WTC11 (cell line): ENCODE measurements at regions not wholly inside any gene's neighbourhood (a gene's known extent, or its start where the extent isn't known, plus 50 kb on each side); places are given as distances from the start of the nearest gene placed in this dataset.

ENCODE experiments used
- ATF6 ChIP-seq: sonication (generic); formaldehyde crosslinking; IDR thresholded peaks from 2 replicates; pipeline ENCODE4 v1.8.1; 2023; ENCODE audit warnings: mild to moderate bottlenecking, missing genetic modification reagents
- CTCF ChIP-seq: fragments of 200-600 bp; IDR thresholded peaks from 2 replicates; pipeline ENCODE4 v1.8.0; 2022; ENCODE audit warnings: antibody characterized with exemption
- NR2C2 ChIP-seq: sonication (generic); formaldehyde crosslinking; IDR thresholded peaks from 2 replicates; pipeline ENCODE4 v1.8.0; 2022; ENCODE audit warnings: mild to moderate bottlenecking, missing genetic modification reagents
- NR3C1 ChIP-seq: sonication (generic); formaldehyde crosslinking; conservative IDR thresholded peaks from 2 replicates; pipeline ENCODE4 v1.8.1; 2023; ENCODE audit warnings: low read depth, mild to moderate bottlenecking, missing genetic modification reagents
- ZNF671 ChIP-seq: fragments of 250-450 bp; sonication (Bioruptor Pico); IDR thresholded peaks from 2 replicates; pipeline ENCODE4 v1.8.0; 2021; ENCODE audit warnings: mild to moderate bottlenecking
- ZSCAN18 ChIP-seq: fragments of 250-450 bp; sonication (Bioruptor Pico); IDR thresholded peaks from 2 replicates; pipeline ENCODE4 v2.1.2; 2022; ENCODE audit warnings: mild to moderate bottlenecking, moderate library complexity
- TF ChIP-seq, protein P1 (sequence below): sonication (generic); formaldehyde crosslinking; IDR thresholded peaks from 2 replicates; pipeline ENCODE4 v1.8.0; 2022; ENCODE audit warnings: missing genetic modification reagents
- TF ChIP-seq, protein P2 (sequence below): sonication (generic); formaldehyde crosslinking; IDR thresholded peaks from 2 replicates; pipeline ENCODE4 v1.8.1; 2022; ENCODE audit warnings: low read depth, mild to moderate bottlenecking, moderate library complexity, missing genetic modification reagents, borderline replicate concordance
- TF ChIP-seq, protein P3 (sequence below): sonication (generic); formaldehyde crosslinking; IDR thresholded peaks from 2 replicates; pipeline ENCODE4 v1.8.1; 2022; ENCODE audit warnings: missing genetic modification reagents, borderline replicate concordance
- TF ChIP-seq, protein P4 (sequence below): sonication (generic); formaldehyde crosslinking; IDR thresholded peaks from 2 replicates; pipeline ENCODE4 v1.8.1; 2023; ENCODE audit warnings: mild to moderate bottlenecking, missing genetic modification reagents
- TF ChIP-seq, protein P5 (sequence below): sonication (generic); formaldehyde crosslinking; IDR thresholded peaks from 2 replicates; pipeline ENCODE4 v1.8.0; 2022; ENCODE audit warnings: mild to moderate bottlenecking, missing genetic modification reagents
- TF ChIP-seq, protein P6 (sequence below): sonication (generic); formaldehyde crosslinking; conservative IDR thresholded peaks from 2 replicates; pipeline ENCODE4 v1.8.1; 2023; ENCODE audit warnings: mild to moderate bottlenecking, low read depth, missing genetic modification reagents, moderate library complexity
- TF ChIP-seq, protein P7 (sequence below): sonication (generic); formaldehyde crosslinking; IDR thresholded peaks from 2 replicates; pipeline ENCODE4 v1.8.0; 2023; ENCODE audit warnings: missing genetic modification reagents, mild to moderate bottlenecking, borderline replicate concordance
- TF ChIP-seq, protein P8 (sequence below): sonication (generic); formaldehyde crosslinking; IDR thresholded peaks from 2 replicates; pipeline ENCODE4 v1.8.0; 2022; ENCODE audit warnings: mild to moderate bottlenecking, missing genetic modification reagents

DNA sequence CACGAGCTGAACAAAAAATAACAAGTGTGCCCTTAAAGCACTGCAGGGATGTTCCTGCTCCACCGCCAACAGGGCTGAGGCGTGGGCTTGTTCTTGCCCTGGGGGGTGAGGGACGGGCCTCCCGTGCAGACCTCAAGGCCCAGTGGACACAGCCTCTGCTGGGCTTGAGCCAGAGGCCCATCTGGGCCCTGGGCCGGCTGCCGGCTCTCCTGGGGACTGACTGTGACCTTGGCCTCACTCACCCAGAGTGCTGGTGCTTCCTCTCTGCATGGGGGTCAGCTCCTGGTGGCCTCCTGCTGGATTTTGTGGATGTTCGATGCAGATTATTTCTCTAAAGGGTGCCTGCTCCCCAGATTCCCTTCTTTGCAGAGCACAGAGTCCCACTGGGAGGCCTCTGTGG is 54.2 kb upstream of the CDR2 start:
- no peak for TF ChIP-seq CTCF
- no peak for TF ChIP-seq NR3C1
- TF ChIP-seq, protein P1, sequence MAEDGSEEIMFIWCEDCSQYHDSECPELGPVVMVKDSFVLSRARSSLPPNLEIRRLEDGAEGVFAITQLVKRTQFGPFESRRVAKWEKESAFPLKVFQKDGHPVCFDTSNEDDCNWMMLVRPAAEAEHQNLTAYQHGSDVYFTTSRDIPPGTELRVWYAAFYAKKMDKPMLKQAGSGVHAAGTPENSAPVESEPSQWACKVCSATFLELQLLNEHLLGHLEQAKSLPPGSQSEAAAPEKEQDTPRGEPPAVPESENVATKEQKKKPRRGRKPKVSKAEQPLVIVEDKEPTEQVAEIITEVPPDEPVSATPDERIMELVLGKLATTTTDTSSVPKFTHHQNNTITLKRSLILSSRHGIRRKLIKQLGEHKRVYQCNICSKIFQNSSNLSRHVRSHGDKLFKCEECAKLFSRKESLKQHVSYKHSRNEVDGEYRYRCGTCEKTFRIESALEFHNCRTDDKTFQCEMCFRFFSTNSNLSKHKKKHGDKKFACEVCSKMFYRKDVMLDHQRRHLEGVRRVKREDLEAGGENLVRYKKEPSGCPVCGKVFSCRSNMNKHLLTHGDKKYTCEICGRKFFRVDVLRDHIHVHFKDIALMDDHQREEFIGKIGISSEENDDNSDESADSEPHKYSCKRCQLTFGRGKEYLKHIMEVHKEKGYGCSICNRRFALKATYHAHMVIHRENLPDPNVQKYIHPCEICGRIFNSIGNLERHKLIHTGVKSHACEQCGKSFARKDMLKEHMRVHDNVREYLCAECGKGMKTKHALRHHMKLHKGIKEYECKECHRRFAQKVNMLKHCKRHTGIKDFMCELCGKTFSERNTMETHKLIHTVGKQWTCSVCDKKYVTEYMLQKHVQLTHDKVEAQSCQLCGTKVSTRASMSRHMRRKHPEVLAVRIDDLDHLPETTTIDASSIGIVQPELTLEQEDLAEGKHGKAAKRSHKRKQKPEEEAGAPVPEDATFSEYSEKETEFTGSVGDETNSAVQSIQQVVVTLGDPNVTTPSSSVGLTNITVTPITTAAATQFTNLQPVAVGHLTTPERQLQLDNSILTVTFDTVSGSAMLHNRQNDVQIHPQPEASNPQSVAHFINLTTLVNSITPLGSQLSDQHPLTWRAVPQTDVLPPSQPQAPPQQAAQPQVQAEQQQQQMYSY (CRISPR knock-in tag), result no peak
- TF ChIP-seq, protein P2, sequence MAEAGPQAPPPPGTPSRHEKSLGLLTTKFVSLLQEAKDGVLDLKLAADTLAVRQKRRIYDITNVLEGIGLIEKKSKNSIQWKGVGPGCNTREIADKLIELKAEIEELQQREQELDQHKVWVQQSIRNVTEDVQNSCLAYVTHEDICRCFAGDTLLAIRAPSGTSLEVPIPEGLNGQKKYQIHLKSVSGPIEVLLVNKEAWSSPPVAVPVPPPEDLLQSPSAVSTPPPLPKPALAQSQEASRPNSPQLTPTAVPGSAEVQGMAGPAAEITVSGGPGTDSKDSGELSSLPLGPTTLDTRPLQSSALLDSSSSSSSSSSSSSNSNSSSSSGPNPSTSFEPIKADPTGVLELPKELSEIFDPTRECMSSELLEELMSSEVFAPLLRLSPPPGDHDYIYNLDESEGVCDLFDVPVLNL (CRISPR knock-in tag), result no peak
- TF ChIP-seq NR2C2, result no peak
- TF ChIP-seq, protein P3, sequence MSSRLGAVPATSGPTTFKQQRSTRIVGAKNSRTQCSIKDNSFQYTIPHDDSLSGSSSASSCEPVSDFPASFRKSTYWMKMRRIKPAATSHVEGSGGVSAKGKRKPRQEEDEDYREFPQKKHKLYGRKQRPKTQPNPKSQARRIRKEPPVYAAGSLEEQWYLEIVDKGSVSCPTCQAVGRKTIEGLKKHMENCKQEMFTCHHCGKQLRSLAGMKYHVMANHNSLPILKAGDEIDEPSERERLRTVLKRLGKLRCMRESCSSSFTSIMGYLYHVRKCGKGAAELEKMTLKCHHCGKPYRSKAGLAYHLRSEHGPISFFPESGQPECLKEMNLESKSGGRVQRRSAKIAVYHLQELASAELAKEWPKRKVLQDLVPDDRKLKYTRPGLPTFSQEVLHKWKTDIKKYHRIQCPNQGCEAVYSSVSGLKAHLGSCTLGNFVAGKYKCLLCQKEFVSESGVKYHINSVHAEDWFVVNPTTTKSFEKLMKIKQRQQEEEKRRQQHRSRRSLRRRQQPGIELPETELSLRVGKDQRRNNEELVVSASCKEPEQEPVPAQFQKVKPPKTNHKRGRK (CRISPR knock-in tag), result no peak
- TF ChIP-seq, protein P4, sequence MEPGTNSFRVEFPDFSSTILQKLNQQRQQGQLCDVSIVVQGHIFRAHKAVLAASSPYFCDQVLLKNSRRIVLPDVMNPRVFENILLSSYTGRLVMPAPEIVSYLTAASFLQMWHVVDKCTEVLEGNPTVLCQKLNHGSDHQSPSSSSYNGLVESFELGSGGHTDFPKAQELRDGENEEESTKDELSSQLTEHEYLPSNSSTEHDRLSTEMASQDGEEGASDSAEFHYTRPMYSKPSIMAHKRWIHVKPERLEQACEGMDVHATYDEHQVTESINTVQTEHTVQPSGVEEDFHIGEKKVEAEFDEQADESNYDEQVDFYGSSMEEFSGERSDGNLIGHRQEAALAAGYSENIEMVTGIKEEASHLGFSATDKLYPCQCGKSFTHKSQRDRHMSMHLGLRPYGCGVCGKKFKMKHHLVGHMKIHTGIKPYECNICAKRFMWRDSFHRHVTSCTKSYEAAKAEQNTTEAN (CRISPR knock-in tag), result no peak
- no peak for TF ChIP-seq ZNF671
- TF ChIP-seq ZSCAN18 (CRISPR knock-in tag), result no peak
- TF ChIP-seq, protein P5, sequence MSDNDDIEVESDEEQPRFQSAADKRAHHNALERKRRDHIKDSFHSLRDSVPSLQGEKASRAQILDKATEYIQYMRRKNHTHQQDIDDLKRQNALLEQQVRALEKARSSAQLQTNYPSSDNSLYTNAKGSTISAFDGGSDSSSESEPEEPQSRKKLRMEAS (CRISPR knock-in tag), result no peak
- TF ChIP-seq, protein P6, sequence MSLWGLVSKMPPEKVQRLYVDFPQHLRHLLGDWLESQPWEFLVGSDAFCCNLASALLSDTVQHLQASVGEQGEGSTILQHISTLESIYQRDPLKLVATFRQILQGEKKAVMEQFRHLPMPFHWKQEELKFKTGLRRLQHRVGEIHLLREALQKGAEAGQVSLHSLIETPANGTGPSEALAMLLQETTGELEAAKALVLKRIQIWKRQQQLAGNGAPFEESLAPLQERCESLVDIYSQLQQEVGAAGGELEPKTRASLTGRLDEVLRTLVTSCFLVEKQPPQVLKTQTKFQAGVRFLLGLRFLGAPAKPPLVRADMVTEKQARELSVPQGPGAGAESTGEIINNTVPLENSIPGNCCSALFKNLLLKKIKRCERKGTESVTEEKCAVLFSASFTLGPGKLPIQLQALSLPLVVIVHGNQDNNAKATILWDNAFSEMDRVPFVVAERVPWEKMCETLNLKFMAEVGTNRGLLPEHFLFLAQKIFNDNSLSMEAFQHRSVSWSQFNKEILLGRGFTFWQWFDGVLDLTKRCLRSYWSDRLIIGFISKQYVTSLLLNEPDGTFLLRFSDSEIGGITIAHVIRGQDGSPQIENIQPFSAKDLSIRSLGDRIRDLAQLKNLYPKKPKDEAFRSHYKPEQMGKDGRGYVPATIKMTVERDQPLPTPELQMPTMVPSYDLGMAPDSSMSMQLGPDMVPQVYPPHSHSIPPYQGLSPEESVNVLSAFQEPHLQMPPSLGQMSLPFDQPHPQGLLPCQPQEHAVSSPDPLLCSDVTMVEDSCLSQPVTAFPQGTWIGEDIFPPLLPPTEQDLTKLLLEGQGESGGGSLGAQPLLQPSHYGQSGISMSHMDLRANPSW (CRISPR knock-in tag), result no peak
- TF ChIP-seq, protein P7, sequence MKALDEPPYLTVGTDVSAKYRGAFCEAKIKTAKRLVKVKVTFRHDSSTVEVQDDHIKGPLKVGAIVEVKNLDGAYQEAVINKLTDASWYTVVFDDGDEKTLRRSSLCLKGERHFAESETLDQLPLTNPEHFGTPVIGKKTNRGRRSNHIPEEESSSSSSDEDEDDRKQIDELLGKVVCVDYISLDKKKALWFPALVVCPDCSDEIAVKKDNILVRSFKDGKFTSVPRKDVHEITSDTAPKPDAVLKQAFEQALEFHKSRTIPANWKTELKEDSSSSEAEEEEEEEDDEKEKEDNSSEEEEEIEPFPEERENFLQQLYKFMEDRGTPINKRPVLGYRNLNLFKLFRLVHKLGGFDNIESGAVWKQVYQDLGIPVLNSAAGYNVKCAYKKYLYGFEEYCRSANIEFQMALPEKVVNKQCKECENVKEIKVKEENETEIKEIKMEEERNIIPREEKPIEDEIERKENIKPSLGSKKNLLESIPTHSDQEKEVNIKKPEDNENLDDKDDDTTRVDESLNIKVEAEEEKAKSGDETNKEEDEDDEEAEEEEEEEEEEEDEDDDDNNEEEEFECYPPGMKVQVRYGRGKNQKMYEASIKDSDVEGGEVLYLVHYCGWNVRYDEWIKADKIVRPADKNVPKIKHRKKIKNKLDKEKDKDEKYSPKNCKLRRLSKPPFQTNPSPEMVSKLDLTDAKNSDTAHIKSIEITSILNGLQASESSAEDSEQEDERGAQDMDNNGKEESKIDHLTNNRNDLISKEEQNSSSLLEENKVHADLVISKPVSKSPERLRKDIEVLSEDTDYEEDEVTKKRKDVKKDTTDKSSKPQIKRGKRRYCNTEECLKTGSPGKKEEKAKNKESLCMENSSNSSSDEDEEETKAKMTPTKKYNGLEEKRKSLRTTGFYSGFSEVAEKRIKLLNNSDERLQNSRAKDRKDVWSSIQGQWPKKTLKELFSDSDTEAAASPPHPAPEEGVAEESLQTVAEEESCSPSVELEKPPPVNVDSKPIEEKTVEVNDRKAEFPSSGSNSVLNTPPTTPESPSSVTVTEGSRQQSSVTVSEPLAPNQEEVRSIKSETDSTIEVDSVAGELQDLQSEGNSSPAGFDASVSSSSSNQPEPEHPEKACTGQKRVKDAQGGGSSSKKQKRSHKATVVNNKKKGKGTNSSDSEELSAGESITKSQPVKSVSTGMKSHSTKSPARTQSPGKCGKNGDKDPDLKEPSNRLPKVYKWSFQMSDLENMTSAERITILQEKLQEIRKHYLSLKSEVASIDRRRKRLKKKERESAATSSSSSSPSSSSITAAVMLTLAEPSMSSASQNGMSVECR, result no peak
- TF ChIP-seq, protein P8, sequence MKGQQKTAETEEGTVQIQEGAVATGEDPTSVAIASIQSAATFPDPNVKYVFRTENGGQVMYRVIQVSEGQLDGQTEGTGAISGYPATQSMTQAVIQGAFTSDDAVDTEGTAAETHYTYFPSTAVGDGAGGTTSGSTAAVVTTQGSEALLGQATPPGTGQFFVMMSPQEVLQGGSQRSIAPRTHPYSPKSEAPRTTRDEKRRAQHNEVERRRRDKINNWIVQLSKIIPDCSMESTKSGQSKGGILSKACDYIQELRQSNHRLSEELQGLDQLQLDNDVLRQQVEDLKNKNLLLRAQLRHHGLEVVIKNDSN (CRISPR knock-in tag), result no peak
- no peak for TF ChIP-seq ATF6 (CRISPR knock-in tag)
